B cell (primary cell): ENCODE measurements at regions not wholly inside any gene's neighbourhood (a gene's known extent, or its start where the extent isn't known, plus 50 kb on each side); places are given as distances from the start of the nearest gene placed in this dataset.

ENCODE experiments used
- EZH2 ChIP-seq: IDR thresholded peaks from 2 replicates; pipeline ENCODE4 v1.6.1; 2012; ENCODE audit warnings: borderline replicate concordance, low read depth, mild to moderate bottlenecking, moderate library complexity, low read length; ENCODE audit not compliant: insufficient read depth, poor library complexity, severe bottlenecking
- TF ChIP-seq, protein P1 (sequence below): fragments of 200-600 bp; IDR thresholded peaks from one replicate; pipeline ENCODE4 v1.8.0; 2022; ENCODE audit warnings: antibody characterized with exemption, mild to moderate bottlenecking

- TF ChIP-seq EZH2 = no peak
- TF ChIP-seq, protein P1, sequence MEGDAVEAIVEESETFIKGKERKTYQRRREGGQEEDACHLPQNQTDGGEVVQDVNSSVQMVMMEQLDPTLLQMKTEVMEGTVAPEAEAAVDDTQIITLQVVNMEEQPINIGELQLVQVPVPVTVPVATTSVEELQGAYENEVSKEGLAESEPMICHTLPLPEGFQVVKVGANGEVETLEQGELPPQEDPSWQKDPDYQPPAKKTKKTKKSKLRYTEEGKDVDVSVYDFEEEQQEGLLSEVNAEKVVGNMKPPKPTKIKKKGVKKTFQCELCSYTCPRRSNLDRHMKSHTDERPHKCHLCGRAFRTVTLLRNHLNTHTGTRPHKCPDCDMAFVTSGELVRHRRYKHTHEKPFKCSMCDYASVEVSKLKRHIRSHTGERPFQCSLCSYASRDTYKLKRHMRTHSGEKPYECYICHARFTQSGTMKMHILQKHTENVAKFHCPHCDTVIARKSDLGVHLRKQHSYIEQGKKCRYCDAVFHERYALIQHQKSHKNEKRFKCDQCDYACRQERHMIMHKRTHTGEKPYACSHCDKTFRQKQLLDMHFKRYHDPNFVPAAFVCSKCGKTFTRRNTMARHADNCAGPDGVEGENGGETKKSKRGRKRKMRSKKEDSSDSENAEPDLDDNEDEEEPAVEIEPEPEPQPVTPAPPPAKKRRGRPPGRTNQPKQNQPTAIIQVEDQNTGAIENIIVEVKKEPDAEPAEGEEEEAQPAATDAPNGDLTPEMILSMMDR = no peak
Measured at GRCh38 chrX:45592101-45592500, 391.4 kb upstream of the DIPK2B start.
